ENCODE measurements at regions not wholly inside any gene's neighbourhood (a gene's known extent, or its start where the extent isn't known, plus 50 kb on each side); places are given as distances from the start of the nearest gene placed in this dataset.

- Histone ChIP-seq H4K20me1 (ENCODE audit: insufficient read depth) (no peaks in the 10 kb centered on the region), H3K27me3 (ENCODE audit: insufficient read depth, low read depth) (no peaks in the 10 kb centered on the region), H3K4me1 (replicated peaks; ENCODE audit: insufficient read depth) (no peaks in the 10 kb centered on the region), H3K4me3 (no peak overlapping the region), H3K27ac (no peak overlapping the region), H3K9me2 (ENCODE audit: insufficient read depth) (no peaks in the 10 kb centered on the region), H3K4me2 (no peak overlapping the region), H3K9me3 (ENCODE audit: insufficient read depth, low read depth) (peaks cover 9% of the 10 kb centered on the region; the same call in 1 of the 2 replicates), H3K79me2 (ENCODE audit: low read depth) (no peaks in the 10 kb centered on the region), H3F3A (ENCODE audit: insufficient read depth, low read depth) (no peaks in the 10 kb centered on the region), H3K36me3 (ENCODE audit: low read depth) (no peaks in the 10 kb centered on the region), H2AFZ (no peak overlapping the region)
- no TSS peak for BruUV-seq (replicated peaks)
- ChIA-PET CTCF (interaction anchor here (0.7 kb wide), 1 partner anchor 14 kb away, joined by 3 read pairs; no protein-coding TSS in a partner anchor), POLR2A (ENCODE audit: unreplicated experiment) (no interaction called here)
- no peak for DNase-seq
- intact Hi-C loops (cut with micrococcal nuclease; ENCODE audit: unreplicated experiment): no loop called here
- no peak for TF ChIP-seq CTCF (conservative IDR thresholded peaks at IDR 0.05)
- TF ChIP-seq EZH2 (IDR thresholded peaks at IDR 0.05; ENCODE audit: low read depth): no peak
Observed at GRCh38 chr7:12090757-12091221, 120.3 kb upstream of the TMEM106B start.

- no peak for DNase-seq
- CTCF ChIA-PET: no interaction called here
- no peaks in the 10 kb centered on the region for H3K36me3 ChIP-seq (ENCODE audit: low read depth)
- no peaks in the 10 kb centered on the region for H3F3A ChIP-seq (ENCODE audit: insufficient read depth, low read depth)
- TF ChIP-seq CTCF (conservative IDR thresholded peaks at IDR 0.05): no peak
- no peak for TF ChIP-seq EZH2 (IDR thresholded peaks at IDR 0.05; ENCODE audit: low read depth)
- no peaks in the 10 kb centered on the region for H4K20me1 ChIP-seq (ENCODE audit: insufficient read depth)
- no TSS peak for BruUV-seq (replicated peaks)
- no peaks in the 10 kb centered on the region for H3K9me2 ChIP-seq (ENCODE audit: insufficient read depth)
- no peaks in the 10 kb centered on the region for H3K4me1 ChIP-seq (replicated peaks; ENCODE audit: insufficient read depth)
- no peak overlapping the region for H3K4me3 ChIP-seq
- peaks cover 9% of the 10 kb centered on the region; the same call in 1 of the 2 replicates for H3K9me3 ChIP-seq (ENCODE audit: insufficient read depth, low read depth)
- H3K79me2 ChIP-seq (ENCODE audit: low read depth): no peaks in the 10 kb centered on the region
- no peaks in the 10 kb centered on the region for H3K27me3 ChIP-seq (ENCODE audit: insufficient read depth, low read depth)
- H3K27ac ChIP-seq: no peak overlapping the region
- intact Hi-C loops (cut with micrococcal nuclease; ENCODE audit: unreplicated experiment): no loop called here
- H2AFZ ChIP-seq: no peak overlapping the region
- H3K4me2 ChIP-seq: no peak overlapping the region
- POLR2A ChIA-PET (ENCODE audit: unreplicated experiment): no interaction called here
Observed at GRCh38 chr7:12091231-12091630, 119.9 kb upstream of the TMEM106B start.

GRCh38 chr7:12092499-12093130 is 118.5 kb upstream of the TMEM106B start:
- POLR2A ChIA-PET (ENCODE audit: unreplicated experiment): no interaction called here
- CTCF ChIA-PET: no interaction called here
- Histone ChIP-seq H3K4me2 (no peak overlapping the region), H3K36me3 (ENCODE audit: low read depth) (no peaks in the 10 kb centered on the region), H3K4me3 (no peak overlapping the region), H3K9me2 (ENCODE audit: insufficient read depth) (no peaks in the 10 kb centered on the region), H3F3A (ENCODE audit: insufficient read depth, low read depth) (no peaks in the 10 kb centered on the region), H3K27me3 (ENCODE audit: insufficient read depth, low read depth) (no peaks in the 10 kb centered on the region), H4K20me1 (ENCODE audit: insufficient read depth) (no peaks in the 10 kb centered on the region), H3K9me3 (ENCODE audit: insufficient read depth, low read depth) (no peaks in the 10 kb centered on the region), H3K4me1 (replicated peaks; ENCODE audit: insufficient read depth) (no peaks in the 10 kb centered on the region), H3K79me2 (ENCODE audit: low read depth) (no peaks in the 10 kb centered on the region), H2AFZ (no peak overlapping the region), H3K27ac (no peak overlapping the region)
- DNase-seq: no peak
- BruUV-seq (replicated peaks): no TSS peak
- TF ChIP-seq CTCF (conservative IDR thresholded peaks at IDR 0.05) (no peak), EZH2 (IDR thresholded peaks at IDR 0.05; ENCODE audit: low read depth) (no peak)
- intact Hi-C loops (cut with micrococcal nuclease; ENCODE audit: unreplicated experiment): no loop called here

Data from PC-9 (cell line).